ENCODE measurements at regions not wholly inside any gene's neighbourhood (a gene's known extent, or its start where the extent isn't known, plus 50 kb on each side); places are given as distances from the start of the nearest gene placed in this dataset.
"Not testable (repeated sequence)": the region's sequence is repeated elsewhere in the genome, so short reads cannot be mapped to it uniquely, and the experiment has no call there.

DNA sequence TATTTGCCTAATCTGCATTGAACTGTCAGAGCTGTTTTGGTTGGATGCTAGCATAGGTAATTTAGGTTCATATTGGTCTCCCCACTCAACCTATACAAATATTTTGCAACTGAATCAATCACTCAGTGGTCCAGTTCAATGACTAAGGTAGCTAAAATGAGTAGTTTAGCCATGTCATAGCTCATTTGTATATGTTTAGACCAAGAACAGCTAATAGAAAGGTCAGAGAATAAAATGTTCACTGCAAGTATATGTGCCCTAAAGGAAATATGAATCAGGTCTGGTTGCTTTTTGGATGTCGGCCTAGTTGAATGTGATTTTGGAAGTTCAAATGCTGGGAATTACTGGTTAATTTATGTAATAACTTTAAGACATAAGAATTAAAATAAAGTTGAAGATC lies 883.9 kb downstream of the LRFN5 start:
- no peak for DNase-seq (ENCODE audit: low spot score)
- in situ Hi-C loops (cut with HindIII; ENCODE audit: low sequenced_read_pairs), result no loop called here

DNA sequence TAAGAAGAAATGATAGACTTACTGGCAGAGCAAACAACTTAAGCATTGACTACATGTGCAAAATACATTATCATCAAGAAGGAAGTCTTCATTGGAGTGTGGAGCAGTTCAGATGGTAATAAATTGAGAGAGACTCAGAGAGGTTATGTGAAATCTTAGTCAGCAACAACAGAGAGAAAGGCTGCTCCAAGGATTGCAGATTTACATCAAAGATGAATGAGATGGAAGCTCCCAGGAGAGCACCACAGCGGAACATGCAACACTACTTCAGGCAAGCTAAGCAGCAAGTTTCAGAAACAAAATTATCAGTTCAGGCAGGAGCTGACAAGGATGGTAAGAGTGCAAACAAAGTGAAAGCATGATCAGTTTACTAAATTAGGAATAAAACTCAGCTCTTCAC lies 882.3 kb downstream of the LRFN5 start:
- DNase-seq (ENCODE audit: low spot score), result no peak

DNA sequence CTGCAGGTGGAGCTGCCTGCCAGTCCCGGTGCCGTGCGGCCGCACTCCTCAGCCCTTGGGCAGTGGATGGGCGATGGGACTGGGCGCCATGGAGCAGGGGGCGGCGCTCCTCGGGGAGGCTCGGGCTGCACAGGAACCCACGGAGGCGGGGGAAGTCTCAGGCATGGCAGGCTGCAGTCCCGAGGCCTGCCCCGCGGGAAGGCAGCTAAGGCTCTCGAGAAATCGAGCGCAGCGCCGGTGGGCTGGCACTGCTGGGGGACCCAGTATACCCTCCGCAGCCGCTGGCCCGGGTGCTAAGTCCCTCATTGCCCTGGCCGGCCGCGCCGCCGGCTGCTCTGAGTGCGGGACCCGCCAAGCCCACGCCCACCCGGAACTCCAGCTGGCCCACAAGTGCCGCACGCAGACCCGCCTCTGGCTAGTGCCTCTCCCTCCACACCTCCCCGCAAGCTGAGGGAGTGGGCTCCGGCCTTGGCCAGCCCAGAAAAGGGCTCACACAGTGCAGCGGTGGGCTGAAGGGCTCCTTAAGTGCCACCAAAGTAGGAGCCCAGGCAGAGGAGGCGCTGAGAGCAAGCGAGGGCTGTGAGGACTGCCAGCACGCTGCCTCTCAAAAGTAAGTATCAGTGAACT lies 875.8 kb downstream of the LRFN5 start:
- in situ Hi-C loops (cut with HindIII; ENCODE audit: low sequenced_read_pairs); DNase-seq (ENCODE audit: low spot score): not testable (repeated sequence)

More for the DNA sequence above, 882.3 kb downstream of the LRFN5 start:
- in situ Hi-C loops (cut with HindIII; ENCODE audit: low sequenced_read_pairs), result no loop called here

DNA sequence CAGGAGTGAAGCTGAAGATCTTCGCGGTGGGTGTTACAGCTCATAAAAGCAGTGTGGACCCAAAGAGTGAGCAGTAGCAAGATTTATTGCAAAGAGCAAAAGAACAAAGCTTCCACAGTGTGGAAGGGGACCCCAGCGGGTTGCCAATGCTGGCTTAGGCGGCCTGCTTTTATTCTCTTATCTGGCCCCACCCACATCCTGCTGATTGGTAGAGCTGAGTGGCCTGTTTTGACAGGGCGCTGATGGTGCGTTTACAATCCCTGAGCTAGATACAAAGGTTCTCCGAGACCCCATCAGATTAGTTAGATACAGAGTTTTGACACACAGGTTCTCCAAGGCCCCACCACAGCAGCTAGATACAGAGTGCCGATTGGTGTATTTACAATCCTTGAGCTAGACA lies 875.0 kb downstream of the LRFN5 start:
- DNase-seq (ENCODE audit: low spot score); in situ Hi-C loops (cut with HindIII; ENCODE audit: low sequenced_read_pairs): not testable (repeated sequence)

DNA sequence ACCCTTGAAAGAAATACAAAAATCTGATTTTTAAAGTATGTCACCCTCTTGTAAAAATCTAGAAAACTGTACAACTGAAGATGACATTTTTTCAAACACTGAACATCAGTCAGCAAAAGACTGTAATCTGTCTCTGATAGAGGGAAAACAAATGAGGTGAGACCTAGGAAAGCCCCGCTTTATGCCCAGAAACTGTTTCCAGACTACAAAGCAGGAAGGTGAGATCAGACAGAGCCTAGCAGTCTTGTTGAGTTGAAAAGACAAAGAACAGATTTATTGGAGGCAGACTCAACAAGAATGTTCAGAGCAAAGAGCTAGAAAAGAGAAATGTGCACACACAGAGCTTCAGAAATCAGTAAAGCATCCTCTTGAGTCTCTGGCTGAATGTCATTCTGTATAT lies 873.6 kb downstream of the LRFN5 start:
- in situ Hi-C loops (cut with HindIII; ENCODE audit: low sequenced_read_pairs), result no loop called here
- DNase-seq (ENCODE audit: low spot score), result no peak

DNA sequence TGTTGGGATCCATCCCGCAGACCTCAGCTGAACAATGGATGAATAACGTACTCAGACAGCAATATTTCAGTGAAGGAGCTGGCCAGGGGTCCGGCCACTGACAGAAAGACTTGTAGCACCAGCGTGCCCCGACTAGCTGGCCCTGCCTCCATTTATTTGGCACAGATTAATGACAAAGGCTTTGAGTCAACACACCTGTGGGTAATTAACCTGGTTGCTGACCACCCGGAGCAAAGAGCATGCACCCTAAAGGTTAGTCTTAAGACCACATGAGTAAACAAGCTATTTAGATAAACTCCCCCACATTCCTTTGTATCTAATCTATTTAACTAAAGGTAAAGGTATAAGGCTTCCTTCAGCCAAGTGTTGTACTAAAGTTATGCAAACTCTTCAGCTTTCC lies 868.6 kb downstream of the LRFN5 start:
- in situ Hi-C loops (cut with HindIII; ENCODE audit: low sequenced_read_pairs), result no loop called here
- DNase-seq (ENCODE audit: low spot score), result no peak

DNA sequence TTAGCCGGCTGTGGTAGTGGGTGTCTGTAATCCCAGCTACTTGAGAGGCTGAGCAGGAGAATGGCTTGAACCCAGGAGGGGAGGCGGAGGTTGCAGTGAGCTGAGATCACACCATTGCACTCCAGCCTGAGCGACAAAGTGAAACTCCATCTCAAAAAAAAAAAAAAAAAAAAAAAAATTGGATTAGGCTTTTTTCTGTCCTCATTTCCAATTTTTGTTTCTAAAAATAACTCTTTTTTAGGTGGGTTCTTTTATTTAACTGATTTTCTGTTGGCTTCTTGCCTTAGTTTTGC lies 863.7 kb downstream of the LRFN5 start:
- in situ Hi-C loops (cut with HindIII; ENCODE audit: low sequenced_read_pairs), result no loop called here
- DNase-seq (ENCODE audit: low spot score), result no peak

DNA sequence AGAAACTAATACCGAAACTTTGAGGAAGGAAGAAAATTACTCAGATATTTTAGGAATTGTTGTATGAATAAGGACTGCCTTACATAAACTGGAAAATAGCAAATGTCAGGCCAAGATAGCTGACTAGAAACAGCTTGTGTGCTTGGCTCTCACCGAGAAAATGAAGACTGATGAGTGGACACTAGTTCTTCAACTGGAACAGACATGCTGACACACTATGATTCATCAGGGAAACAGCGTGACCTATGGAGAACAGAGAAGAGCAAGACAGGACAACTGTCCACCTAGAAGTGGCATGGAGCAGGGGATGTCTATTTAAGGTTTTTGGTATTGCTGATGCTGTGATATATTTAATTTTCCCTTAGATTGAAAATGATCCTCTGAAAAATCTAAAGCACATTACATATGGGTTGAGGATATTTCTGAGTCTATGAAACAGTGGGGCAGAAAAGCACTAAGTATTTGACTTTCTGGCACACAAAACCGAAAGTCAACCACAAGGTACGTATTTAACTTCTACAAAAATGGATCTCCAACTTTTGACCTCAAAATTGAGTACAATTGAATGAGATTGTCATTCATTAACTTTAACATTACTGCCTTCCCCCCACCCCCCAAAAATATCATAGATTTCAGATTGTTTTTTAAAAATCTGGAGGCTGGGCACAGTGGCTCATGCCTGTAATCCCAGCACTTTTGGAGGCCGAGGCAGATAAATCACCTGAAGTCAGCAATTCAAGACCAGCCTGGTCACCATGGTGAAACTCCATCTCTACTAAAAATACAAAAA lies 863.2 kb downstream of the LRFN5 start:
- DNase-seq (ENCODE audit: low spot score), result no peak
- in situ Hi-C loops (cut with HindIII; ENCODE audit: low sequenced_read_pairs), result no loop called here

DNA sequence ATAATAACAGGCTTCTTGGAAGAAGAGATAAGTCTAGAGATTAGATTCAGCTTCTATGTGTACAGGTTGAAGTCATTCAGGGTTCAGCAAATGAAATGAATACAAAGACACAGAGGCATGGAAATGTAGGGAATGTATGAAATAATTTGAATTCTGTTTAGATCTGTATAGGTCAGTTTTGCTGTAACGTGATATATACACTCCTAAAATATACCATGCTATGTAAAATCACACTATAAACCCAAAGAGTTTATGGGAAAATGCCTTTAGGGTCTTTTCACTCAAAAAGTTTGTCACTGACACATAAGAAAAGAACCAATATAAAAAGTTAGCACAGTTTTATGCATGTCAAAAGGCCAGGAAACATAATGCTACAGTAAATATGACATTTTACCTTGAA lies 854.0 kb downstream of the LRFN5 start:
- in situ Hi-C loops (cut with HindIII; ENCODE audit: low sequenced_read_pairs), result no loop called here
- no peak for DNase-seq (ENCODE audit: low spot score)

DNA sequence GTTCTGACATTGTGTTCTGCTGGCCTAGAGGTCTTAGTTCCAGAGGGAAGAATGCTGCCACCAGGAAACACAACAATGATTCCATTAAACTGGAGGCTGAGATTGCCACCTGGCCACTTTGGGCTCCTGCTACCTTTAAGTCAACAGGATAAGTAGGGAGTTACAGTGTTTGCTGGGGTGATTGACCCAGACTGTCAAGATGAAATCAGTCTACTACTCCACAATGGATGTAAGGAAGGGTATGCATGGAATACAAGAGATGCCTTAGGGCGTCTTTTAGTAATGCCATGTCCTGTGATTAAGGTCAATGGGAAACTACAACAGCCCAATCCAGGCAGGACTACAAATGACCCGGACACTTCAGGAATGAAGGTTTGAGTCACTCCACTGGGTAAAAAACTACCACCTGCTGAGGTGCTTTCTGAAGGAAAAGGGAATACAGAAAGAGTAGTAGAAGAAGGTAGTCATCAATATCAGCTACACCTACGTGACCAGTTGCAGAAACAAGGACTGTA lies 852.6 kb downstream of the LRFN5 start:
- no peak for DNase-seq (ENCODE audit: low spot score)
- in situ Hi-C loops (cut with HindIII; ENCODE audit: low sequenced_read_pairs), result no loop called here

DNA sequence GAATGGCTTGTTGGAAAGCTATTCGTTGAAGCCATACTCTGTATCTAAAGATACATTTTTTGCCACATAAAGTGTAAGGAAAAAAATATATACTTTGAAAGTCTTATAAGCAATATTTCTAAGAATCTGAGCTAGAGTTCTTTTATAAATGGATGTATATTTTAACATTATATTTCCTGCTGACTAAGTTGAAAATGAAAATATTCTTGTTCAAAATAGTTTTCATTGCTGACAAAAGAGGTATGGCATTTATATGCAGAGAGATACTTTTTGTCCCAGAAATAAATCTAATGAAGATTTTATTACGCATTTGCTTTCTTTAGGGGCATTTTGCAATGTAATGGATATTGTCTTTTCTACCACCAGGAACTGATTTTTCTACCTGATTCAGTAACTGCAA lies 834.9 kb downstream of the LRFN5 start:
- no peak for DNase-seq (ENCODE audit: low spot score)
- in situ Hi-C loops (cut with HindIII; ENCODE audit: low sequenced_read_pairs), result no loop called here

DNA sequence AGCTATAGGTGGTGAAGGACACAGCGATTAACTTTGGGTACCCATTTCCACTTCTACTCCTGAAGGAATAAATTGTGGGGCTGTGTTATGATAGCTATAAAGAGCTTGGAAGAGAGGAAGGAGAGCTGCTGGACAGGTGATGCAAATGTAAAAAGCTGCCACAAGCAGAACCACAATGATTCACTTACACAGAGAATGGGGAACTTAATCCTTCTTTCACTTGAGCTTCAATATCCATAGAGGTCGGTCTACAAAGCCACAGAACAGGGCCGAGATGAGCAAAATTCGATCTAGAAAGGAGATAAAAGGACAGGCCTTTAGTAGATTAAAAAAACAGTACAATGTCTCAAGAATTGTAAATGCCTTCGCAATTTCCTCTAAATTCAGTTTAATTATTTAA lies 831.1 kb downstream of the LRFN5 start:
- in situ Hi-C loops (cut with HindIII; ENCODE audit: low sequenced_read_pairs), result no loop called here
- no peak for DNase-seq (ENCODE audit: low spot score)

DNA sequence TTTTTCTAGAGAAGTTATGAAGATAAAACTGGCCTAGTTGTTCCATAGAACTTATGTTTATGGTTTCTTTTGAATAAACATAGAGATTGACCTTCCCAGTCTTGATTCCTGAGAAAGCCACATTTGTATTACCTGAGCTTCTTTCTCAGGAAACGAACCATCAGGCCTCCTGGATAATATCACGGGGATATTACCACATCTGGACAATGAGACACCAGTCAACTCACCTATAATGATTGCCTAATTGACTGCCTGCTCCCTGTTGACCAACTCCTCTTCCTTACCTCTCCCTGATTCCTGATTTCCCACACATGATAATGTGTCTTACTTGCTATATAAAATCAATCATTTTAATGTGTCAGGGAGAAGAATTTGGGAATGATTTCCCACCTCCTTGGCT lies 822.7 kb downstream of the LRFN5 start:
- in situ Hi-C loops (cut with HindIII; ENCODE audit: low sequenced_read_pairs), result no loop called here
- no peak for DNase-seq (ENCODE audit: low spot score)

DNA sequence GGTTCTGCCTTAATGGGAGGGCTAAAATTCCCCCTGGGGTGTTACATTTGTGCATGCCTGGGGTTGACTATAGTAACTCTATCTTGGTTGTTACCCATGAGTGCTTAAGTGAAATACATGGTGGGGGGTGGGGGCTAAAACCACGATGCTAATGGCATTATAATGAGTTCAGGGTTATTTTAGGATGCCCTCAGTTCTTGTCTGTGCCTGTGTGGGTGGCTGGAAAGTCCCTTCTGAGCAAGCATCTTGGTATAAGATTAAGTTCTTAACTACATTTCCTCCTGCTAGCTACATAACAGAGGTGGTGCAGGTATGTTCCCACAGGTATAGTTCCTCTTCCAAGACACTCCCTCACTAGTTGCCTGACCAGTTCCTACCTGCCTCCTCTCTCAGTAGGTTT lies 822.3 kb downstream of the LRFN5 start:
- in situ Hi-C loops (cut with HindIII; ENCODE audit: low sequenced_read_pairs), result no loop called here

DNA sequence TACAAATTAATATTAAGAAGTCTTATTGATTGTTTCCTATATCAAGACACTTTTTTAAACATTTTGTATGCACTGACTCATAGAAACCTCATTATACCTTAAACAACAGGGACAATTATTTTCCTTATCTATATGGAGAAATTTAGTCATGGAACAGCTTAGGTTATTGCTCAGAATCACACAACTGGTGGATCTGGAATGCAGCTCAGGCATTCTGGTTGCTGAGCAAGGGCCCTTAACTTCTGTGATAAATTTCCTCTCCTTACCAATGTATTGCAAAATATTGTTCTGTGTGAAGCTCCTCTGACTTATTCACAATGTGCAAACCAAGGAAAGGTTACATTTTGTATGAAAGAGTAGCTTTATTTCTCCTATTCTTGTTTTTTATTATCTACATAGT lies 817.8 kb downstream of the LRFN5 start:
- DNase-seq (ENCODE audit: low spot score), result no peak
- in situ Hi-C loops (cut with HindIII; ENCODE audit: low sequenced_read_pairs), result no loop called here

More for the DNA sequence above, 822.3 kb downstream of the LRFN5 start:
- DNase-seq (ENCODE audit: low spot score), result no peak

DNA sequence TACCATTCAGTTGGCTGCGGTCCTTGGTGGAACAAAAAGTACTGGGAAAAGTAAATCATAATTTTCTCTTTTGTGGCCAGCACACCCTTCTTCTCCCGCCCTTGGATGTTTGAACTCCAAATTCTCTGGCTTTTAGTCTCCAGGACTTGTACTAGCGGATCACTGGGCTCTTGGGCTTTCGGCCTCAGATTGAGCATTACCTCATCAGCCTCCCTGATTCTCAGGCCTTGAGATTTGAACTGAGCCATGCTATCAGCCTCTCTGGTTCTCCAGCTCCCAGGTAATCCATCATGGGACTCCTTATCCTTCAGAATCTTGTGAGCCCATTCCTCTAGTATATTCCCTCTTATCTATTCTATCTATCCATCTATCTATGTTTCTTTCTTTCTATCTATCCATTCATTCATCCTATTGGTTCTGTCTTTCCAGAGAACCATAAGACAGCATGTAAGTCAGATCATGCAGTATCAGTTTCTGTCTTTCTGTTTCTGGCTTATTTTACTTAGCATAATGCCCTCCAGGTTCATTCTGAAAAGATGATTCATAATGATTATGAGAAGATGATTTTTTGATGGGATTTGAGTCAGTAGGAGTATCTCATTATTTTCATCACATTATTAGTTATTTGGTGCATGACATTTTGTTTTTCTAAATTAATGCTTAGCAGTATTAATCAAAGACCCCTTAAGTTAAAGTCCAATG lies 814.9 kb downstream of the LRFN5 start:
- in situ Hi-C loops (cut with HindIII; ENCODE audit: low sequenced_read_pairs), result no loop called here

DNA sequence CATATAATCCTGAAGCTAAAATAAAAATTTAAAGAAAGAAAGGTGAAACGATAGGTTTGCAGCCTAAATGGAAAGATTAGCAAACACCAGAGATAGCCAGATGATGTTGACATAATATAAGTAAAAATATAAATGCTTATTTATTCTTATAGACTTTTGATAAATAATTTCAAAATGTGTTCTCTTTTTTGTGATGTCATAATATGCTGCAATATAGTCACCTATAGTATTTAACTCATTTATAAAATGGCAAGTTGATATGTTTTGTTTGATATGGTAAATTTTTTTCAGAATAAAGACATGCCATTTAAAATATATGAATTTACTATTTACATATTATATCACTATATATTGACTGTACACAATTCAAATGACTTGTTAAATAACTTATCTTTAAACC lies 813.4 kb downstream of the LRFN5 start:
- no peak for DNase-seq (ENCODE audit: low spot score)
- in situ Hi-C loops (cut with HindIII; ENCODE audit: low sequenced_read_pairs), result no loop called here

More for the DNA sequence above, 814.9 kb downstream of the LRFN5 start:
- no peak for DNase-seq (ENCODE audit: low spot score)

DNA sequence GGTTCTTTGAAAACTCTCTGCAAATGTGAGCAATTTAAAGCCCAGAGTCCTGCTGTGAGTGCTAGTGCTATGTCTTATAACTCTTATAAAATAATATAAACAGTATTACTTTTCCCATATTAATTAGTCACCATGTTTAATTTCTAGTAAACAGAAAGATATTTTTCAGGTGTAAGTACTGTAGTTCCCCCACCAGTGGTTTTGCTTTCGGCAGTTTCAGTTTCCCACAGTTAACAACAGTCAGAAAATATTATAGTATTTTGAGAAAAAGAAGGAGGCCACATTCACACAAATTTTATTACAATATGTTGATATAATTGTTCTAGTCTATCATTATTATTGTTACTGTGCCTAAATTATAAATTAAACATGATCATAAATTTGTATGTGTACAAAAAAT lies 800.5 kb downstream of the LRFN5 start:
- in situ Hi-C loops (cut with HindIII; ENCODE audit: low sequenced_read_pairs), result no loop called here
- no peak for DNase-seq (ENCODE audit: low spot score)

DNA sequence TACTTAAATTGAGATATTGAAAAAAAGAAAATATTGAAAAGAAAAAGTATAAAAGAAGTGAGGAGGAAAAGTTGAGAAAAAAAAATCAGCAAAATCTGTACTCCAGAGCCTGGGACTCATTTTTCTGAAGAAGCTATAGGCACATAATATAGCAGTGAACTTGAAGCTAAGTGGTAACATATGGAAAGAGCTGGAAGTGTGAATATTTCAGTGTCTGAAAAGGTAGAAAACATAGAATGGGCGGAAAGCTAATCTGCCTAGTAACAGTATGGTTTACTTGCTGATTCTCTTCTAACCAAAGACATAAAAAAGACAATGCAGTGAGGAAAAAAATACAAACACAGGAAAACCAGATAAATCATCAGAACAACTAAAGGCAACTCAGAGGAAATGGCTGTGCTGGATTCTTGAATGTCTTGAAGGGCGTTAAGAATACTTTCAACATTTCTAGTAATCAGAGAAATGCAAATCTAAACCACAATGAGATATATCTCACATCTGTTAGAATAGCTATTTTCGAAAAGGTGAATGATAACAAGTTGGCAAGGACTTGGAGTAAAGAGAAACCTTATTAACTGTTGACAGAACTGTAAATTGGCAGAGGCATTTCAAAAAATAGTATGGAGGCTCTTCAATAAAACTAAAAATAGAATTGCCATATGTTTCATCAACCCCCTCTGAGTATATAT lies 784.6 kb downstream of the LRFN5 start:
- in situ Hi-C loops (cut with HindIII; ENCODE audit: low sequenced_read_pairs), result no loop called here

DNA sequence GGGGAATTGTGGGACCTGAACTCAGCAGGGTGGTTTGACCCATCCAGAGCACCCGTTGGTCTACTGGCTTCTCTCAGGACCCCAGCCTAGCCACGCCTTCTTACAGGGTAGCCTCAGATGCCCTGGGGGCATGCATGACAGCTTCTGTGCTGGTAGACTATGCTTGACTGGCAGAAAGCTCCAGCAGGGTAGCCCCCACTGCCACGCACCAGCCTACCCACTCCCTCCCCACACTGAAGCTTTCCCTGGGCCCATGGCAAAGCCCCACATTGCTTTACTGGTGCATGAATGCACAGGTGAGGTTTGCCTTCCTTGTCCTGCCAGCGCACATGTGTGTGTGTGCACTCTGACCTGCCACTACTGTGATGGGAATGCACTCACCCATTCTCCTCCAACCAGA lies 772.2 kb downstream of the LRFN5 start:
- DNase-seq (ENCODE audit: low spot score), result no peak

More for the DNA sequence above, 784.6 kb downstream of the LRFN5 start:
- DNase-seq (ENCODE audit: low spot score), result no peak

More for the DNA sequence above, 772.2 kb downstream of the LRFN5 start:
- in situ Hi-C loops (cut with HindIII; ENCODE audit: low sequenced_read_pairs), result no loop called here

Data from G401 (cell line).